ENCODE measurements at regions not wholly inside any gene's neighbourhood (a gene's known extent, or its start where the extent isn't known, plus 50 kb on each side); places are given as distances from the start of the nearest gene placed in this dataset.

DNA sequence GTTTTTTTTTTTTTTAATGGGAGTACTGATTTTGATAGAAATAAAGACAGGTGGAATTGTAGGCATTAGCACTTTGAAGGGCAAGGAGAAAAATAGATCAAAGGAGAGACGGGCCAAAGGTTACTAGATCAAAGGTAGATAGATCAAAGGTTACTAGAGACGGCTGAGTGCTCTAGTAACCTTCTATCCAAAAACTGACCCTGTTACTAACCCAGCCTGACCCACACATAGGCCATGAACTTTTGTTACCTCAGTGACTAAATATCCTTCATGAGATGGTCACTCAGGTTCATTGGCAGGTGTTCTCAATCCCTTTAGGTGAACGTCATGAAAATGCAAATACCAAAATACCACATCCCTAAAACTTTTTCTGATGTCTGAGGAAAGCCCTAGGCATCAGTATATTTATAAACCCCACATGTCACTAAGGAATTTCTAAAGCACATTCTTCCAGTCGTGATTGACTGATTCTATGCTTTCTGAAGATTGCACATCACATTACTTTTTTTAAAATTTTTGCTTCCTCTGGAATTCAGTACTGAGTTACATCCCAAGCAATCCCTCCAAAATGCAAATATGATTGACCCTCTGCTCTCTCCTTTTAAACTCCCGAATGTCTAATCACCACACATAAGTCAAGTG, 772.7 kb downstream of the BRINP1 start:
- H3K4me3 ChIP-seq, result no peak overlapping the region

DNA sequence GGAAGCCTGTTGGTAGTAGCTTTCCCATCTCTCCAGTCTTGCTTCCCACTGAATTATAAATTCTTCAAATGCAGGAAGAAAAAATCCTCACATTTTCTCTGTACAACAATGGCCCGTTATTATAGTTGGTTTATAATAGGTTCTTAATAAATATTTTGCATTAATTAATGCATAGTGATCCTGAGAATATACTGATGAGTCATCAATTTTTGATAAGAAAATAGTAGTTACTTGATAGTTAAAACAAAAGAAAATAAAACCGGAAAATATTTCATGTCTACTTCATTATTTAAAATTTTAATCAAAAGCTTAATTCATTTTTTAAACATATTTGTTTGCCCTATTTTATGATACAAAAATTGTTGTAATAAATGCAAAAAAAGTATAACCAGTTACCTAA, 762.6 kb downstream of the BRINP1 start:
- Histone ChIP-seq H3K27ac (no peak overlapping the region), H3K4me3 (no peak overlapping the region)

More for the DNA sequence above, 772.7 kb downstream of the BRINP1 start:
- H3K27ac ChIP-seq, result no peak overlapping the region

DNA sequence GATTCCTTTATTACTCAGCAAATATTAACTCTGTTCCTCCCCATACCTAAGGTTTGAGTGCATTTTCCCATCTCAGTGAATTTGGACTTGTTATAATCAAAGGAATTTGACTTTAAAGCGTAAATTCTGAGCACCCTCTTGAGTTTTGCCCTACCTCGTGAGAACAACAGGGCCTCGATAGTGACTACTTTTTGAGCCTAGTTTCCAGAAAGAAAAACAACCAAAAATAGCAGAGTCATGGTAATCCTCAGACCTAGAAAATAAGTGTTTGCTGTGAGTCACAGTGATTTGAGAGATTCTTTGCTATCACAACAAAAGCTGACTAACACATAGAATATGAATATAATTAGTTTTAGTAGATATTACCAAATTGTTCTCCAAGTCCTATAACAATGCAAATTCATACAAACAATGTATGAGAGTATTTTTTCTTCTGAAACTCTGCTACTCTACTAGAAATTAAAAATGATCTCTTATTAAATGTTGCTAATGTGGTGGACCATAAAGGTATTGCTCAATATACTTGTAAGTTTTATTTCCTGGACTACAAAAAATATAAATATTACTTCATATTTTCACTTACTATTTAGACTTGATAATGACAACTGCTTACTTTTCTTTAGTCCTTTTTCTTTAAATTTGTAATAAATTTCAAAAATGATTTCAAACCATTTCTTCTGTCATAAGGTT, 759.7 kb downstream of the BRINP1 start:
- Histone ChIP-seq H3K27ac (peak overlapping the region in 1 of 21 experiments; percentile 16), H3K4me3 (no peak overlapping the region)

DNA sequence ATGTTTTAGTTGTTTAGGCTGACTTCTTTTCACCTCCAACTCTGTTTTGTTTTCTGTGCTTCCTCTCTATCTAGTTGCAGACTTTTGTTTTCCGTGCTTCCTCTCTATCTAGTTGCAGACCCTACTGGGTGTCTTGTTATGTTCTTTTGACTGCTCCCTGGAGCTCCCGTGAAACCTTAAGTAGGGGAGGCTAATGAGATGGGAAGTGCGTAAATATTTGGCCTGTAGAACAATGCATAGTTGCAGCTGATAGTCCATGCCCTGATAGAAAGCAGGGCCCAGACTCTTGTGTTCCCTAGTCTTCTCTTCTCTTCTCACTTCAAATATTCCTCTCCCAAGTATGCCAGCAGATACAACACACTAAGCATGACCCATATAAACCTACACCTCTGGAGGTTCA, 757.0 kb downstream of the BRINP1 start:
- H3K4me3 ChIP-seq, result no peak overlapping the region
- no peak overlapping the region for H3K27ac ChIP-seq

DNA sequence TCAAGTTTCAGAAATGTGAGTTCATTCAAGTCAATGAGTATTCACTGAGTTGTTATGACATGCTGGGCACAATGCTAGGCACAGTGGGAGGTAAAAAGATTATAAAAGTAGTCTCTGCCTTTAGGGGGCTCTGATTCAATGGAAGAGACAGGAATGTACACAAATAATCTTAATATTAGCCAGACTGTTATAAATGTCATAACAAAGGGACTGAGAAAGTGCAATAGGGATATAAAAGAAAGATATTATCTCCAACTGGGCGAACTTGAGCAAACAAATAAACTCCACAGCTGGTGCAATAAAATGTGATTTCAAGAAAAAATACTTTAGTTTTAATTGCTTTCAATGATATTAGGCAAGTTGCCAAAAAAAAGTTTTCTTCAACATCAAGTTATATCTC, 755.2 kb downstream of the BRINP1 start:
- Histone ChIP-seq H3K4me3 (no peak overlapping the region), H3K27ac (no peak overlapping the region)

DNA sequence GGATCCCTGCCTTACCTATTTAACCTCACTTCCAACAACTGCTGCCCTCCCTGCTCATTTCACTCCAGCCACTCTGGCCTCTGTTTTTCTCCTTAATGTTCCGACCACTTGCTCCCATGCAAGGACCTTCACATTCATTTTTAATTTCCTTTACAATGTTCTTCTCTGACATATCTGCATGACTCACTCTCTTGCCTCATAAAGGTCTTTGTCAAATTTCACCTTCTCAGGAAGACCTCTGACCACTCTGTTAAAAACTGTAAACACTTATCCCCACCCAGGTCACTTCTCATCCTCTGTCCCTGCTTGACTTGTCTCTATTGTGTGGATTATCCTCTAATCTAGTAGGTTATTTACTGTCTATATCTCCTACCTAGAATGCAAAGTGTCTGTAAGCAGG, 751.2 kb downstream of the BRINP1 start:
- no peak overlapping the region for H3K27ac ChIP-seq
- no peak overlapping the region for H3K4me3 ChIP-seq

DNA sequence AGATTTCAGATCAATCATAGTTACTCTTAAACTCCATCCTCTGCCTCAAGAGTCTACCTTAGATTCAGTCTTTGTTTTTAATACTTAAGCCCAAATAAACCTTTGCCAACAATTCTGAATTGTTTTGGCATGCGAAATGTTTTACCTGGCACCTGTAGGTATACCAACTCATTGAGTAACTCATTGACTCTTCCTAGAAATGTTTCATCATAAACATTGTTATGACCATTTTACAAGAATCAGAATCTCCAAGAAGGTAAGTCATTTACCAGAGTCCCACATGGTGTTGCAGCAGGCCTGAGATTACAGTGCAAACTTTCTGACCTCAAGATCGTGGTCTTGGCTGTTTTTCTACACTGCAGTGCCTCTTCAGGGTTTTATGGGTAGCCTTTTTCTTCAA, 750.4 kb downstream of the BRINP1 start:
- no peak overlapping the region for H3K27ac ChIP-seq

DNA sequence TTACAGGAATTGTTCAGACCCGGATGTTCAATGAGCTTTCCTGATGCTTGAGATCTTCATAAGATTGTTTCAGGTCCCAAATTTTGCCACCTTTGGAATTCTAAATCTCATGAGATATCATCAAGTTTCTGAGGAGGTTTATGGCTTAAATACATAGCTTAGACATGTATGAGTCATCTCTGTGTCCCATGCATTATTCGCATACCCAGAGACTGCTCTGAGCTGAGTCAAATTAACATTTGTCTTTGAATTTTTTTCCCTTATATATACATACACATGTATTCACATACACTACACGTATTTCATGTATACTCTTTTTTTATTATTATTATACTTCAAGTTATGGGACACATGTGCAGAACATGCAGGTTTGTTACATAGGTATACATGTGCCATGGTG, 744.6 kb downstream of the BRINP1 start:
- Histone ChIP-seq H3K4me3 (no peak overlapping the region), H3K27ac (no peak overlapping the region)

More for the DNA sequence above, 750.4 kb downstream of the BRINP1 start:
- H3K4me3 ChIP-seq, result no peak overlapping the region

DNA sequence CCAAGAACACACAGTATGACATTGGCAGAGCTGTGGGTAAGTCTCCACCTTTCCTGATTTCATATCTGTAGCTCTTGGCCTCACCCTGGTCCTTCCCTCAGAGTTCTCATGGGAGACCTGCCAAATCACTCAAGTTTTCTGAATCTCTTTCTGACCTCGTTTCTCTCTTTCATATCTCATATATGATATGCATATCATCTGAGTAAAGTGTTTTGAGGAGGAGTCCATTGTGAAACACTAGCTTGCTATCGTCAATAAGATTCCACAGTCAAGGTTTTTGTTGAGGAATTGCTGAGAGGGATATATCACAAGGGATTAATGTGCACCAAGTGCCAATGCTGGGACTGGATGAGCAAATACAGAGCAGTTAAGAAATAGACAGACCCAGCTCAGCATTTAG, 739.2 kb downstream of the BRINP1 start:
- H3K4me3 ChIP-seq, result no peak overlapping the region
- H3K27ac ChIP-seq, result no peak overlapping the region

DNA sequence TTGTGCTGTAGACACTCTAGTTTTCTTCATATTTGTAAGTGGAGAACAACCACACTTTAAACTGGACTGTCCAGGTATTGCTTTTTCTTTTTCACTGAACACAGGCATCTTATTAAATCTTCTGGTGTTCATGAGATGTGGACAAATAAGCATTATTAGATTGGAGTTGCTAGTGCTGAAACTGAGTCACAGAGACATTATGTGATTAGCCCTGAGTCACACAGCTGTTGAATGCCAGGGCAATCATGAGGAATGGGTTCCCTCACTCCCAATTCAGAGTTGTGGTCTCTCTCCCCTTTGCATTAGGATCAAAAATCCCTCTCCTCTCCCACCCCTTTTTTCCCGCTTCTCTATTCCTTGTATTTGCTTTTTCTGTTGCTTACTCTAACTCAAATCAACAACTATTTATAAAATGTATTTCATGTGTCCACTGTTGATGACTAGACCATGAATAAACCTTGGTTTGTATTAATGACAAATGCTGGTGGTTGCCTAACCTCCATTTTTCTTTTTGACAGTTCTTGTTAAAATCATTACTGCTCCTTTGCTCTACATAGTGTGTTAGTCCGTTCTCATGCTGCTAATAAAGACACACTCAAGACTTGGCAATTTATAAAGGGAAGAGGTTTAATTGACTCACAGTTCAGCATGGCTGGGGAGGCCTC, 738.2 kb downstream of the BRINP1 start:
- Histone ChIP-seq H3K27ac (no peak overlapping the region), H3K4me3 (no peak overlapping the region)

DNA sequence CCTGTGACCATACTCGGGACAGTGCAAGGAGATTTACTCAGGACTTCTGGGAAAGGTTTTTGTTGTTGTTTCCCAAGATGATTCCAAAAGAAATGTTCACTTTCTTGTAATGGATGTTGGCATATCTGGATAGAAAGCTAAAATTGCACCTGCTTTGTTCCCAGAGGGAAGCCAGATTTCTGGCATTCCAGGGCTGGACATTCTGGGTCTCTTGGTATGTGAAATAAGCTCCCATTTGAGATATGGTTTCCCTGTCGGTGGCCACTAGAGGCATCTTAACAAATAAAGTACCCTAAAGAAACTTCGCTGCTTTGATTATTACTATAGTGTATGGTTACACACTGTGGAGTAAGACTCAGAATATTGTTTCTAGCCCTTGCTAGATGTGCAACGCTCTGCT, 737.3 kb downstream of the BRINP1 start:
- Histone ChIP-seq H3K27ac (no peak overlapping the region), H3K4me3 (no peak overlapping the region)

DNA sequence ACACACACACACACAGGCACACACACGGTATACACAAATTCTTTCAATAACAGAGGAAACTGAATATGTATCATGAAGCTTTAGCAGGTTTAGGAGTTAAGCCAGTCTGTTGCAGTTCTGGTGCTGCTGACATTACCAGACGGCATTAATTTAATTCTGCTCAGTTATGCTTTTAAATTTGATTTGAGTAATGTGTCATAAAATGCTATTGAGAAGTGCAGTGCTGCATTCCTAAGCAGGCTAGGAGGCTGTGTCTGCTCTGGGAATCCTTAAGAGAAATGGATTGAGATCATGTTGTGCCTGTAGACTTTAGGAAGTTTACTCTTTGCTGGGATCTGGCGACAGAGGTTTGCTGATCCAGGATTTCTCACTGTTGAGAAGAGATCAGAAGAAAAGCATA, 733.8 kb downstream of the BRINP1 start:
- Histone ChIP-seq H3K27ac (no peak overlapping the region), H3K4me3 (no peak overlapping the region)

DNA sequence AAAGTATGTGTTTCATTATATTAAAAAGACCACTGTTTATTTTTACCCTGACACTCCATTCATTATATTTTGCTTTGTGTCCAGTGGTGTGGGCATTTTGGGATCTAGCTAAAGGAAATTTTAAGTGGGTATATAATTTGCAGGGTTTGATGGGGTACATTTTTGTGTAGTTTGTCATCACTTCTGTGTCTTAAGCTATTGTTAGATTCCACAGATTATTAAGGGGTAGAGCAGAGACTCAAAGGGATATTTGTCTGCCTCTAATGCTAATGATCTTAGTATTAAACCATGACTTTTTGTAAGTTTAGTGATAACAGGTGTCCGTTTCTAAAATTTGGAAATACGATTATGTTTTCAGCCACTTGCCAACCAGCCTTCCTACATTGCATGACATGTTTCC, 731.6 kb downstream of the BRINP1 start:
- Histone ChIP-seq H3K4me3 (no peak overlapping the region), H3K27ac (no peak overlapping the region)

DNA sequence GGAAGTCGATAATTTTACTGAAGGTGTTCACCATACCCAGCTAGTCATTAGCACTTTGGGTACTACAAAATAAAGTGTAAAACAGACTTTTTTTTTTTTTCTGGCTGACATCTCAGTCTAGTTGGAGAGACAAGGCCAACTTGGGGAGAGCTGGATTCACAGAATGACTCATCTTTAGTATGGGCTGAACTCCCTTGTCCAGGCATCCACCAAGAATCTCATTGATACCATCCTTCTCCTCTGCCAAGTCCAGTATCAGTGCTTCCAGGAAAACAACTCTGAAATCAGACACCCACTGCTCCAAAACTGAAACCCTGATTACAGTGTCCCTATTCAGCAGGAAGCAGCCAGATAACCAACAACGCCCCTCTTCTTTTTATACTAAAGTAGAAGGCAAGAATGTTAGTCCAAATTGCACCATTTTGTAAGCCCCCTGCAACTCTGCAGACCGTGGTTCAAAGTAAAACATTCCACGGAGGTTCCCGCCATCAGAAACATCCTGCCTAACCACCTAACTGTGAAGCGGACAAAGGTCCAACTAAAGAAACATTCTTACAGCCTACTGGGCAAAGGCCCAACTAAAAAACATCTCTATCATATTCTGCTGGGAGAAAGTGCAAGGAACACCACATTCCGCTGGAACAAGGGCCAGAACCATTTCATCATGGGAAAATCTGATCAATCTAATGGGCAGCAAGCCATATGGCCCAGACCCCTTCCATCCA, 728.2 kb downstream of the BRINP1 start:
- no peak overlapping the region for H3K4me3 ChIP-seq
- H3K27ac ChIP-seq, result no peak overlapping the region

DNA sequence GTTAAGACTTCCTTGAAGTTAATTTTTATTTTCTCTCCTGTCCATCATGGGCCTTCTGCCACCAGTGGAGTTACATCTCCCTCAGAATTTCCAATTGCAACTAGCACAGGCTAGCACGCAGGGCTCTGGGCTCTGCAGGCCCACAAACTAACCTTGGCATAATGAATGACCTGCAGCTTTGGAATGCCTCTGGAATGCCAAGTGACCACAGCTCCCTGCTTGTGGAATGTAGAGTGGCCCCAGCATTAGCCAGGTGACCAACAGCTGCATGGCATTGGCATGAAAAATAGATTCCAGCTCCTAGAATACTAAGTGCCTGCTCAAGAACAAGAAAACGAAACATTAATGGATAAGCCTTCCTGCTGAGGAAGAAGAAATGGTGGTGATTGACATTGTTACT, 726.1 kb downstream of the BRINP1 start:
- Histone ChIP-seq H3K4me3 (no peak overlapping the region), H3K27ac (no peak overlapping the region)

DNA sequence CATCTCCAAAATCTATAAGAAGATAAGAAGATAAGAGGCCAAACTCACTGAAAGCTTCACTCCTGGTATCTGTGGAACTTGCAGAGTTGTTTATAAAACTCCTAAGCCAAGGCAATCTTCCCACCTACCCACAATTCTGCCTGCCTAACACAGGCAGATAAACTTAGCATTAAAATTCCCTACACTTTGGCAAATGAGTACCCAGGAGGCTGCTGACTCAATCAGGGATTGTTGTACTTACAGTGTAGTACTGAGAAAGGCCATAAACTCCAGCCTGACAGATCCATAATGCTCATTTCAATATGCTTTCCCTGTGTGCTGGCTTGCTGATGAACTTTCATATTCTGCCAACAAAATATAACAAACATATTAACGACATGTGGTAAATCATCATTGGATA, 725.2 kb downstream of the BRINP1 start:
- Histone ChIP-seq H3K4me3 (no peak overlapping the region), H3K27ac (no peak overlapping the region)

DNA sequence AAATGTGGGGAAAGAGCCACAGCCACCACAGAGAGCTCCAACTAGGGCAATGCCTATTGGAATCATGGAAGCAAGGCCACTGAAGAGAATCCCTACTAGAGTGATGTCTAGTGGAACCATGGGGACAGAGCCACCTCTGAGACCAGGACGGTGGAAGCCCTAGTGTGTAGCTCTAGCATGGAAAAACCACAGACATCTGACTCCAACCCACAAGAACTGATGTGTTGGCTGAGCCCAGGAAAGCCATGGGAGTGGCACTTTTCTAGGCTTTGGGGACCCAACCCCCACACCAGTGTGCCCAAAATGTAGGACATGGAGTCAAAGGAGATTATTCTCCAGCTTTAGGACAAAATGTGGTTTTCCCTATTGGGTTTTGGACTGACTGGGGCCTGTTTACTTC, 721.9 kb downstream of the BRINP1 start:
- Histone ChIP-seq H3K4me3 (no peak overlapping the region), H3K27ac (no peak overlapping the region)

DNA sequence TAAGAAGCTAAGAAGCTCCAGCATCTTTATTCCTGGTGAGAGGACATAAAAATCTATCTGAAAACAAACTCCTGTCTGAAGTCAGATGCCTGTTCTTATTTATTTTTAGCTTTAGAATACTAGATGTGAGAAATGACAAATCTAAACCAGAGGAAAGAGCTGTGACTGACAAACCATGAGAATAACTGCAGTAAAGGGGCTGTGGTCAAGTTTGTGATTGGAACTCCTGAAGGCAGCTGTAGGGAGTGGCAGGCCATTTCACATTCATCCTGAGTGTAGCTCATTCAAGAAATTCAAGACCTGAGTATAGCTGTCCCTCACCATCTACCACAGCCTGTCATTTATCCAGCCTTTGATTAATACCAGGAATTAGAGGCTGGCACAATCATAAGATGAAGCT, 718.8 kb downstream of the BRINP1 start:
- no peak overlapping the region for H3K4me3 ChIP-seq
- no peak overlapping the region for H3K27ac ChIP-seq

DNA sequence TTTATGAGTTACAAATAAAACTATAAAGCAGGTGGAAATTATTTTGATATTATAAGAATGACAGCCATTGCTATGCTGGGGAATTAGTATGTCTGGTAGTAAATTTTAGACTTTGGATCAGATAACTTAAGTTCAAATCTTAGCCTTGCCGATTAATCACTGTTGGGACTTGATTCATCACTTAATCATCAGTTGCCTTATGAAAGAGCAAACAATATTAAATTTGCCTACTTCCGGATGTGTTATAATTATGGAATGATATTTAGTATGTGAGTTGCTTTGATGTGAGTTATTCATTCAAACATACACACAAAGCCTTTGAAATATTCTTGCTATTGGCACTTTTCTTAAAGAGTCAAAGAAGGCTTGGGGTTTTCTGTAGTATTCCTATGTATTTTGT, 717.7 kb downstream of the BRINP1 start:
- Histone ChIP-seq H3K4me3 (no peak overlapping the region), H3K27ac (no peak overlapping the region)

DNA sequence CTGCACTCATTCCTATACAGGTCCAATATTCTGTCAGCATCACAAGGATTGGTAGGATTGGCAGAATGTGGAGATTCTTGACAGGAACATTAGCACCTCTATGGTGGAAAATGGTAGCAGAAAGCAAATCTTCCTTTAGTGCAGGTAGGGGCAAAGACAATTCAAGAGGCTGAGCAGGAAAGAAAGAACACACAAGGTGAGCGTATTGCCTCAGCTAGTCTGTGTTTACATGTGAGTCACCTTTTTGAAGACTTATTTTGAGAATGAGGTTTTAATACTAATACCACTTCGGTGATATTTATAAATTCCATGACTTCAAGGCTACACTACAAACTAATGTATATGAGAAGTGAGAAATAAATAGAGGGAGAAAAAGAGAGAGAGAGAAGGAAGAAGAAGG, 717.0 kb downstream of the BRINP1 start:
- no peak overlapping the region for H3K27ac ChIP-seq
- no peak overlapping the region for H3K4me3 ChIP-seq

DNA sequence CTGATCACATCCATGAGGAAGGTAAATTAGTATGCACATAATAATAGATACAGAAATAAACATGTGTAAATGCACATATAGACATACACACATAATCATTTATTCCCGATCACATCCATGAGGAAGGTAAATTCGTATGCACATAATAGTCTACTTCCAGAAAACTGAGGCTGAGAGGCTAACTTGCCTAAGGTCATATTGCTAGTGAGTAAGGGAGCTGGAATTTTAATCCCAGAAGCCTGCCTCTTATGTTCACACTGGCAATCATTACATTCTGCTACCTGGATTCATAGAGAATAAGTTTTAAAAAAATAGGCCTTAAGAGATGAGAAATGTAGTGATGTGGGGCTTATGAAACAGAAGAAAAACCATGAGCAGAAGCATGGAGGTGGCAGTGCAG, 716.3 kb downstream of the BRINP1 start:
- no peak overlapping the region for H3K27ac ChIP-seq
- H3K4me3 ChIP-seq, result no peak overlapping the region

Measured in skin epidermis (tissue), 12 donors.